ENCODE measurements at regions not wholly inside any gene's neighbourhood (a gene's known extent, or its start where the extent isn't known, plus 50 kb on each side); places are given as distances from the start of the nearest gene placed in this dataset.
A peak's percentile ranks its signal among the peaks of the same experiment; 100 is the strongest.
"Not testable (repeated sequence)": the region's sequence is repeated elsewhere in the genome, so short reads cannot be mapped to it uniquely, and the experiment has no call there.

DNA sequence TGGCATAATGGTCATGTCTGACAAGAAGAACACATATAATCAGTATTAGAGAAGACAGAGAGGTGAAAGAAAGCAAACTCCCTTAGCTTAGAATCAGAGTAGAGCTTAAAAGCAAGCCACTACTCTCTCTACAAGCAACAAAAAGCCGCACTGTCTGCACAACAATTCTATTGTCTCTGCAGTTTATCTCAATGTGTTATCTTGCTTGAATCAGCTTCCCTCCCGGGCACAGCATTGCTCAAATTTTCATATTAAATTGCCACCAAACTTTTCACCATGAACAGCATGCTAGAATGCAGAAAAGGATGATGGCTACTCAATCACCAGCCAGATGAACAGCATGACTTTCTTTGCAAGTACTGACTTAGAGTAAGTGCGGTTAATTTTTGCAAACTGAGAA is 356.0 kb upstream of the KYNU start:
- TF ChIP-seq, protein P1, sequence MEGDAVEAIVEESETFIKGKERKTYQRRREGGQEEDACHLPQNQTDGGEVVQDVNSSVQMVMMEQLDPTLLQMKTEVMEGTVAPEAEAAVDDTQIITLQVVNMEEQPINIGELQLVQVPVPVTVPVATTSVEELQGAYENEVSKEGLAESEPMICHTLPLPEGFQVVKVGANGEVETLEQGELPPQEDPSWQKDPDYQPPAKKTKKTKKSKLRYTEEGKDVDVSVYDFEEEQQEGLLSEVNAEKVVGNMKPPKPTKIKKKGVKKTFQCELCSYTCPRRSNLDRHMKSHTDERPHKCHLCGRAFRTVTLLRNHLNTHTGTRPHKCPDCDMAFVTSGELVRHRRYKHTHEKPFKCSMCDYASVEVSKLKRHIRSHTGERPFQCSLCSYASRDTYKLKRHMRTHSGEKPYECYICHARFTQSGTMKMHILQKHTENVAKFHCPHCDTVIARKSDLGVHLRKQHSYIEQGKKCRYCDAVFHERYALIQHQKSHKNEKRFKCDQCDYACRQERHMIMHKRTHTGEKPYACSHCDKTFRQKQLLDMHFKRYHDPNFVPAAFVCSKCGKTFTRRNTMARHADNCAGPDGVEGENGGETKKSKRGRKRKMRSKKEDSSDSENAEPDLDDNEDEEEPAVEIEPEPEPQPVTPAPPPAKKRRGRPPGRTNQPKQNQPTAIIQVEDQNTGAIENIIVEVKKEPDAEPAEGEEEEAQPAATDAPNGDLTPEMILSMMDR (IDR thresholded peaks at IDR 0.05; ENCODE audit: insufficient read depth, low read length, severe bottlenecking): no peak
- DNase-seq (ENCODE audit: low read depth) (no peak), FAIRE-seq (no peak)
- no peaks in the 10 kb centered on the region for H3K36me3 ChIP-seq (ENCODE audit: control insufficient read depth, insufficient read depth, low read length)
- no peaks in the 10 kb centered on the region for H3K27me3 ChIP-seq (ENCODE audit: control insufficient read depth, insufficient read depth, low read length)
- no peak overlapping the region for H3K4me3 ChIP-seq (ENCODE audit: low read depth, low read length)

DNA sequence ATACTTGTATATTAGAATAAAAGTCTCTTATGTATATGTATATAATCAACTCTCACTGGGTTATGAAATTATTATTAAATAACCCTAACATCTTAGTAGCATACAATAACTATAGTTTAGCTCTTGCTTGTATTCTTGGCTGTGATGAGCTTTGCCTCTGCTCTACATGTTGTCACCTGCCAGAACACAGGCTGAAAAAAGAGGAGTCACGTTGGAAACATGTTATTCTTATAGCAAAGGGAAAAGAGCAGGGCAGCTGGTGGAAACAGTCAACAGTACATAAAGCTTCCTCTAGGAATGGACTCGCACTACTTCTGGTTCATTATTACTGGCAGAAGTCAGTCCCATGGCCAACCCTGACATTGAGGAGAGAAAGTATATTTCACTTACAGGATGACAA is 362.0 kb upstream of the KYNU start:
- TF ChIP-seq, protein P1 (IDR thresholded peaks at IDR 0.05; ENCODE audit: insufficient read depth, low read length, severe bottlenecking): no peak
- no peak overlapping the region for H3K4me3 ChIP-seq (ENCODE audit: low read depth, low read length)
- H3K27me3 ChIP-seq (ENCODE audit: control insufficient read depth, insufficient read depth, low read length): no peaks in the 10 kb centered on the region
- DNase-seq (ENCODE audit: low read depth): peak; percentile 15
- no peak for FAIRE-seq
- H3K36me3 ChIP-seq (ENCODE audit: control insufficient read depth, insufficient read depth, low read length): no peaks in the 10 kb centered on the region

DNA sequence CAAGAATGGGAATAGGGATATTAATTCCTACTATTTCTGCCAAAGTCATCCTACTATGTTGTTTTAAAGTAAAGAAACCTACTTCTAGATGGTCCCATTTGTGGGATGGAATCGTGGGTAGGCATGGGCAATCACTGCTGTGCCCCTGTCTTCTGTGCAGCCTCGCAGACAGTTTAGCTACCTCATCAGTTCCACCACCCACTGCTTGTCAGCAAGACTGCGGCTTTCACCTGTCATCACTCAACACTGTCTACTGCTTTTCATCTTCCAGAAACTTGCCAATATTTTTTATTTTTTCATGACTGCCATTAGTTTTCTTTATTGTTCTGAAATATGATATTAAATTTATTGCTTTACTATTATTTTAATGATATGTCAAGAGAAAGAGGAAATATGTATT is 368.1 kb upstream of the KYNU start:
- H3K4me3 ChIP-seq (ENCODE audit: low read depth, low read length): no peak overlapping the region
- TF ChIP-seq, protein P1 (IDR thresholded peaks at IDR 0.05; ENCODE audit: insufficient read depth, low read length, severe bottlenecking): no peak
- H3K36me3 ChIP-seq (ENCODE audit: control insufficient read depth, insufficient read depth, low read length): no peaks in the 10 kb centered on the region
- no peaks in the 10 kb centered on the region for H3K27me3 ChIP-seq (ENCODE audit: control insufficient read depth, insufficient read depth, low read length)
- FAIRE-seq: no peak
- DNase-seq (ENCODE audit: low read depth): no peak

DNA sequence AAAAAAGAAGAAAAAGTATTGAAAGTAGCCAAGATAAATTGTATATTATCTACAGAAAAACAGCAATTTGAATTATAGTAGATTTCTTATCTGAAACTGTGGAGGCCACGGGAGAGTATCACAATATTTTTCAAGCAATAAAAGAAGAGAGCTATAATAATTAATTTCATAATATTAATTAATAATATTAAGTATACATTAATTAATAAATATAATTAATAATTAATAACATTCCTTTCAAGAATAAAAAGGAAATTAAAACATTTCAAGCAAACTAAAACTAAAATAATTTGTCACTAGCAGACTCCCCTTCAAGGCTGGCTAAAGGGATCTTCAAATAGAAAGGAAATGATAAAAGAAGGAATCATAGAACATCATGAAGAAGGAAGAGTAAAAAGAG is 372.7 kb upstream of the KYNU start:
- no peaks in the 10 kb centered on the region for H3K36me3 ChIP-seq (ENCODE audit: control insufficient read depth, insufficient read depth, low read length)
- no peaks in the 10 kb centered on the region for H3K27me3 ChIP-seq (ENCODE audit: control insufficient read depth, insufficient read depth, low read length)
- FAIRE-seq (no peak), DNase-seq (ENCODE audit: low read depth) (no peak)
- no peak overlapping the region for H3K4me3 ChIP-seq (ENCODE audit: low read depth, low read length)
- TF ChIP-seq, protein P1 (IDR thresholded peaks at IDR 0.05; ENCODE audit: insufficient read depth, low read length, severe bottlenecking): no peak

DNA sequence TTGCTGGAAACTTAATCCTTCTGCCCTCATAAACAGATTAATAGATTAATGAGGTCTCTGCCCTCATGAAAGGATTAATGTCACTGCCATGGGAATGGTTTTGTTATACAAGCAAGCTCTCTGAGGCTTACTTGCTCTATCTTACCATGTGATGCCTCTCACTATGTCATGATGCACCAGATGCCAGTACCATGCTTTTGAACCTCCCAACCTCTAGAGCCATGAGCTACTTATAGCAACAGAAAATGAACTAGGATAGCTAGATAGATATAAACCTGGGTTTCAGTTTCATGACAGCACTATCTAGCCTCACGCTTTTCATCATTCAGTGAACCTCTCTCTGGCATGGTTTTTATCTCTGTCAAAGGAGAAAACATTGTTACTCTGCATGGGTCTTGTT is 371.6 kb upstream of the LRP1B start:
- H3K4me3 ChIP-seq (ENCODE audit: low read depth, low read length): no peak overlapping the region
- H3K36me3 ChIP-seq (ENCODE audit: control insufficient read depth, insufficient read depth, low read length): no peaks in the 10 kb centered on the region
- TF ChIP-seq, protein P1 (IDR thresholded peaks at IDR 0.05; ENCODE audit: insufficient read depth, low read length, severe bottlenecking): no peak
- H3K27me3 ChIP-seq (ENCODE audit: control insufficient read depth, insufficient read depth, low read length): no peaks in the 10 kb centered on the region
- no peak for DNase-seq (ENCODE audit: low read depth)
- no peak for FAIRE-seq

DNA sequence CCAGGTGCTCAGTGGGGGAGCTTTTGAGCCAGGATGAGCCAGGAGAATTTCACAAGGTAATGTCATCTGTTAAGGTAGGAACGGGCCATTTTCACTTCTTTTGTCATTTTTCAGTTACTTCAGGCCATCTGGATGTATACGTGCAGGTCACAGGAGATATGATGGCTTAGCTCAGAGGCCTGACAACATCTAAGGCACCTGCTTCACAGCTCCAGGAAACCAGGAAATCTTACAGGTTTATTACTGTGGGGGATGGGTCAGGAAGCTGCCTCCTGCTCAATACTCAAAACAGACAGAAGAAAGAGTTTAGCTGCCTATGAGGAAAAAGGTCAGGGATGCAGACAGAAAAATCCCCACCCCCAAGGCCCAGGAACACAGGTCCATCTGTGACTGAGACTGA is 364.3 kb upstream of the LRP1B start:
- H3K27me3 ChIP-seq (ENCODE audit: control insufficient read depth, insufficient read depth, low read length): no peaks in the 10 kb centered on the region
- TF ChIP-seq, protein P1 (IDR thresholded peaks at IDR 0.05; ENCODE audit: insufficient read depth, low read length, severe bottlenecking): no peak
- FAIRE-seq (no peak), DNase-seq (ENCODE audit: low read depth) (no peak)
- no peaks in the 10 kb centered on the region for H3K36me3 ChIP-seq (ENCODE audit: control insufficient read depth, insufficient read depth, low read length)
- H3K4me3 ChIP-seq (ENCODE audit: low read depth, low read length): no peak overlapping the region

DNA sequence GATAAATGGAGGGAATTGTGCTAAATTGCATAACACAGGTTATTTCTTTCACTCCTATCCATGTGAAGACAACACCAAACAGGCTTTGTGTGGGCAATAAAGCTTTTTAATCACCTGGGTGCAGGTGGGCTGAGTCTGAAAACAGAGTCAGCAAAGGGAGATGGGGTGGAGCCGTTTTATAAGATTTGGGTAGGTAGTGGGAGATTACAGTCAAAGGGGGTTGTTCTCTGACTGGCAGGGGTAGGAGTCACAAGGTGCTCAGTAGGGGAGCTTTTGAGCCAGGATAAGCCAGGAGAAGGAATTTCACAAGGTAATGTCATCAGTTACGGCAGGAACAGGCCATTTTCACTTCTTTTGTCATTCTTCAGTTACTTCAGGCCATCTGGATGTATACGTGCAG is 358.8 kb upstream of the LRP1B start:
- H3K36me3 ChIP-seq (ENCODE audit: control insufficient read depth, insufficient read depth, low read length); H3K4me3 ChIP-seq (ENCODE audit: low read depth, low read length); H3K27me3 ChIP-seq (ENCODE audit: control insufficient read depth, insufficient read depth, low read length); FAIRE-seq; DNase-seq (ENCODE audit: low read depth): not testable (repeated sequence)

All from bronchial epithelial cell (primary cell).